ENCODE measurements at regions not wholly inside any gene's neighbourhood (a gene's known extent, or its start where the extent isn't known, plus 50 kb on each side); places are given as distances from the start of the nearest gene placed in this dataset.

- Histone ChIP-seq H3K27ac (no peak overlapping the region), H3K4me2 (ENCODE audit: low read length) (no peak overlapping the region), H3K9me3 (ENCODE audit: control insufficient read depth, low read length) (no peaks in the 10 kb centered on the region), H3K36me3 (ENCODE audit: control insufficient read depth, insufficient read depth, low read length) (no peaks in the 10 kb centered on the region), H3K9ac (no peak overlapping the region), H3K79me2 (no peaks in the 10 kb centered on the region), H3K4me1 (no peaks in the 10 kb centered on the region), H2AFZ (no peak overlapping the region), H3K4me3 (ENCODE audit: low read depth, low read length) (no peak overlapping the region), H3K27me3 (ENCODE audit: control insufficient read depth, insufficient read depth, low read length) (no peaks in the 10 kb centered on the region)
- TF ChIP-seq CTCF (IDR thresholded peaks at IDR 0.05): no peak
Observed at GRCh38 chr2:47664817-47665216, 94.0 kb upstream of the KCNK12 start.

- Histone ChIP-seq H3K27me3 (ENCODE audit: control insufficient read depth, insufficient read depth, low read length) (no peaks in the 10 kb centered on the region), H3K4me1 (no peaks in the 10 kb centered on the region), H3K36me3 (ENCODE audit: control insufficient read depth, insufficient read depth, low read length) (no peaks in the 10 kb centered on the region), H3K79me2 (no peaks in the 10 kb centered on the region), H2AFZ (no peak overlapping the region), H3K9me3 (ENCODE audit: control insufficient read depth, low read length) (no peaks in the 10 kb centered on the region), H3K27ac (no peak overlapping the region), H3K4me3 (ENCODE audit: low read depth, low read length) (no peak overlapping the region), H3K4me2 (ENCODE audit: low read length) (no peak overlapping the region), H3K9ac (no peak overlapping the region)
- TF ChIP-seq CTCF (IDR thresholded peaks at IDR 0.05): no peak
Observed at GRCh38 chr2:47662552-47662951, 91.8 kb upstream of the KCNK12 start.

GRCh38 chr2:47661310-47661709, 90.5 kb upstream of the KCNK12 start:
- Histone ChIP-seq H3K4me2 (ENCODE audit: low read length) (no peak overlapping the region), H3K9ac (no peak overlapping the region), H3K79me2 (no peaks in the 10 kb centered on the region), H3K9me3 (ENCODE audit: control insufficient read depth, low read length) (no peaks in the 10 kb centered on the region), H3K4me3 (ENCODE audit: low read depth, low read length) (no peak overlapping the region), H3K4me1 (no peaks in the 10 kb centered on the region), H3K36me3 (ENCODE audit: control insufficient read depth, insufficient read depth, low read length) (no peaks in the 10 kb centered on the region), H3K27me3 (ENCODE audit: control insufficient read depth, insufficient read depth, low read length) (no peaks in the 10 kb centered on the region), H2AFZ (no peak overlapping the region), H3K27ac (no peak overlapping the region)
- no peak for TF ChIP-seq CTCF (IDR thresholded peaks at IDR 0.05)

- Histone ChIP-seq H3K27ac (no peak overlapping the region), H3K4me3 (ENCODE audit: low read depth, low read length) (no peak overlapping the region), H3K9me3 (ENCODE audit: control insufficient read depth, low read length) (no peaks in the 10 kb centered on the region), H3K4me2 (ENCODE audit: low read length) (no peak overlapping the region), H3K27me3 (ENCODE audit: control insufficient read depth, insufficient read depth, low read length) (no peaks in the 10 kb centered on the region), H3K36me3 (ENCODE audit: control insufficient read depth, insufficient read depth, low read length) (no peaks in the 10 kb centered on the region), H3K4me1 (no peaks in the 10 kb centered on the region), H3K9ac (no peak overlapping the region), H3K79me2 (no peaks in the 10 kb centered on the region), H2AFZ (no peak overlapping the region)
- TF ChIP-seq CTCF (IDR thresholded peaks at IDR 0.05): no peak
Observed at GRCh38 chr2:47660168-47660567, 89.4 kb upstream of the KCNK12 start.

- Histone ChIP-seq H3K36me3 (ENCODE audit: control insufficient read depth, insufficient read depth, low read length) (no peaks in the 10 kb centered on the region), H3K4me3 (ENCODE audit: low read depth, low read length) (no peak overlapping the region), H3K9me3 (ENCODE audit: control insufficient read depth, low read length) (no peaks in the 10 kb centered on the region), H3K4me1 (no peaks in the 10 kb centered on the region), H2AFZ (no peak overlapping the region), H3K9ac (no peak overlapping the region), H3K27me3 (ENCODE audit: control insufficient read depth, insufficient read depth, low read length) (no peaks in the 10 kb centered on the region), H3K79me2 (no peaks in the 10 kb centered on the region), H3K27ac (no peak overlapping the region), H3K4me2 (ENCODE audit: low read length) (no peak overlapping the region)
- no peak for TF ChIP-seq CTCF (IDR thresholded peaks at IDR 0.05)
Observed at GRCh38 chr2:47658646-47659320, 88.0 kb upstream of the KCNK12 start.
